ENCODE measurements at regions not wholly inside any gene's neighbourhood (a gene's known extent, or its start where the extent isn't known, plus 50 kb on each side); places are given as distances from the start of the nearest gene placed in this dataset.

DNA sequence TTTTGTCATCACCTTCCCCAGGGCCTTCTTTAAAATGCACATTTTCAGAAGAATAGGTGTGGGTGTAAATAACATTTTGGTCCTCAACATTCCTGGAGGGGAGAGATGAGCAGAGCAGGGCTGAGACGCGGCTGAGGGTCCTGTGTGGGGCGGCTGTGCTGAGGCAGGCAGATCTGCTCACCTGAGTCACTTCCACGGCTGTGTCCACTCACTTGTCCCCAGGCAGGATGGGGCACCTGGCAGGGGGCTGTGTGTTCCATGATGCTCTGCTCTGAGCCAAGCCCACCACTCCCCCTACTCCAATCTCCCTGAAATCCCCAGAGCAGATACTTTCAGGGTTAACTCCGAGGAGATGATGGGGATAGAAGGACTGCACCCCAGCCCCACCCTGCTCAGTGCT is 93.8 kb downstream of the GLRX3 start:
- Histone ChIP-seq H3K4me1 (ENCODE audit: low read depth) (no peaks in the 10 kb centered on the region), H3K27ac (no peak overlapping the region), H3K27me3 (no peaks in the 10 kb centered on the region), H3K36me3 (no peaks in the 10 kb centered on the region), H3K4me3 (no peak overlapping the region), H3K9me3 (ENCODE audit: low read depth) (no peaks in the 10 kb centered on the region)
- TF ChIP-seq CTCF (IDR thresholded peaks at IDR 0.05; ENCODE audit: low read depth, low read length) = no peak
- DNase-seq (ENCODE audit: low read depth in 1 of 2, low spot score in 1 of 2) = no peak

DNA sequence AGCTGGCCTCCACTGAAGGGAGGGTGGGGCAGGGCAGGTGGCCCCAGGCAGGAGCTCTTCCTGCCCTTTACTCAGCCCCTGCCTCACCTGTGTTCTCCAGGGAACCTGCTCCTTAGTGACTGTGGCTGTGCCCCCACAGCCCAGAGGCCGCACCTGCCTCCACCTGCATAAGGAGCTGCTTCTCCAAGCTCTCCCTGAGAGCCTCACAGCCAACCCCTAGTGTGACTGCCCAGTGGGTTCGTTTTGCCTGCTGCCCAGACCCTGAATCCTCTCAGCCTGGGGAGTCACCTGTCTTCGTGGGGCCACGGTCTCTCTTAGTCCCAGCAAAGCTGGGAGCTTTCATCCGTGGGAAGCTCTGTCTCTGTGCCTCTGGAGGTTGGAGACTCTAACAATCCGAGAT is 94.4 kb downstream of the GLRX3 start:
- Histone ChIP-seq H3K9me3 (ENCODE audit: low read depth) (no peaks in the 10 kb centered on the region), H3K36me3 (no peaks in the 10 kb centered on the region), H3K27me3 (no peaks in the 10 kb centered on the region), H3K27ac (no peak overlapping the region), H3K4me3 (no peak overlapping the region), H3K4me1 (ENCODE audit: low read depth) (no peaks in the 10 kb centered on the region)
- TF ChIP-seq CTCF (IDR thresholded peaks at IDR 0.05; ENCODE audit: low read depth, low read length) = no peak
- no peak for DNase-seq (ENCODE audit: low read depth in 1 of 2, low spot score in 1 of 2)

DNA sequence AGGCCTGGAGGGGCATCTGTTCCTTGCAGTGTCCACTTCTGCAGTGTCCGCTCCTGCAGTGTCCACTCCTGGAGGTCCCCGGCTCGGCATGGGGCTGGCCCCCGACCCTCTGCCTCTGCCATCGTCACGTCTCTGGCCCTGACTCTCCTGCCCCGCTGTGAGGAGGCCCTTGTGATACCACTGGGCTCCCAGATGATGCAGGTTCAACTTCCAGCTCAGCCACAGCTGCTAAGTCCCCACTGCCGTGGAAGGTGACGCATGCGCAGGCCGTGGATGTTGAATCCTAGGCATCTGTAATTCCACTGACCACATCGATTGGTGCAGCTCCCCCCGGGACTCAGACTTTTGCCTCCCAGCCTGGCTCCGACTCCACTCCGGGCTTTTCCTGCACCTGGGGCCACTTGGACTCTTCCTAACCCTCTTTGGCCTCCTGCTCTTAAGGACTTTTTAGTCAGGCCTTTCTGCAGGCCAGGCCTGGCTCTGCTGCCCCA is 95.1 kb downstream of the GLRX3 start:
- H3K36me3 ChIP-seq = no peaks in the 10 kb centered on the region
- TF ChIP-seq CTCF (IDR thresholded peaks at IDR 0.05; ENCODE audit: low read depth, low read length) = no peak
- H3K9me3 ChIP-seq (ENCODE audit: low read depth) = no peaks in the 10 kb centered on the region
- H3K27ac ChIP-seq = no peak overlapping the region
- no peak for DNase-seq (ENCODE audit: low read depth in 1 of 2, low spot score in 1 of 2)
- no peaks in the 10 kb centered on the region for H3K4me1 ChIP-seq (ENCODE audit: low read depth)
- no peak overlapping the region for H3K4me3 ChIP-seq
- H3K27me3 ChIP-seq = no peaks in the 10 kb centered on the region

- H3K4me1 ChIP-seq (ENCODE audit: low read depth) = no peaks in the 10 kb centered on the region
- H3K9me3 ChIP-seq (ENCODE audit: low read depth) = no peaks in the 10 kb centered on the region
- no peaks in the 10 kb centered on the region for H3K27me3 ChIP-seq
- no peak overlapping the region for H3K4me3 ChIP-seq
- TF ChIP-seq CTCF (IDR thresholded peaks at IDR 0.05; ENCODE audit: low read depth, low read length) = no peak
- H3K36me3 ChIP-seq = no peaks in the 10 kb centered on the region
- no peak for DNase-seq (ENCODE audit: low read depth in 1 of 2, low spot score in 1 of 2)
- H3K27ac ChIP-seq = no peak overlapping the region
Measured at GRCh38 chr10:130232166-130233034, 96.2 kb downstream of the GLRX3 start.

- Histone ChIP-seq H3K27ac (no peak overlapping the region), H3K4me3 (no peak overlapping the region), H3K36me3 (no peaks in the 10 kb centered on the region), H3K27me3 (no peaks in the 10 kb centered on the region), H3K4me1 (ENCODE audit: low read depth) (no peaks in the 10 kb centered on the region), H3K9me3 (ENCODE audit: low read depth) (no peaks in the 10 kb centered on the region)
- no peak for DNase-seq (ENCODE audit: low read depth in 1 of 2, low spot score in 1 of 2)
- no peak for TF ChIP-seq CTCF (IDR thresholded peaks at IDR 0.05; ENCODE audit: low read depth, low read length)
Measured at GRCh38 chr10:130233035-130233360, 96.8 kb downstream of the GLRX3 start.
